Tibial artery (tissue), 4 donors: ENCODE measurements at regions not wholly inside any gene's neighbourhood (a gene's known extent, or its start where the extent isn't known, plus 50 kb on each side); places are given as distances from the start of the nearest gene placed in this dataset.

Source experiments
- DNase-seq, 2 donors: peaks; one replicate each; pipeline ENCODE4 v3.0.0-alpha.2; 2019
- H3K27ac ChIP-seq, 2 donors: fragments of 200-600 bp; sonication (generic) in 1 of 2; 1 replicate in 1 of 2; 2 replicates in 1 of 2; pipeline ENCODE4 v1.5.1; 2018 to 2019; ENCODE audit warnings: mild to moderate bottlenecking in 1 of 2
- H3K27me3 ChIP-seq, 2 donors: fragments of 200-600 bp; sonication (generic) in 1 of 2; one replicate each; pipeline versions ENCODE4 v1.5.1 to v1.6.0; 2016 to 2019
- H3K36me3 ChIP-seq, 3 donors: fragments of 200-600 bp; sonication (generic) in 2 of 3; one replicate each; pipeline ENCODE4 v1.5.1; 2016 to 2019; ENCODE audit warnings: mild to moderate bottlenecking in 2 of 3
- H3K4me1 ChIP-seq, 4 donors: fragments of 200-600 bp; sonication (generic) in 2 of 4; 1 replicate in 3 of 4; 2 replicates in 1 of 4; pipeline ENCODE4 v1.5.1; 2016 to 2019
- H3K4me3 ChIP-seq, 2 donors: fragments of 200-600 bp; sonication (generic) in 1 of 2; 1 replicate in 1 of 2; 2 replicates in 1 of 2; pipeline ENCODE4 v1.5.1; 2018 to 2019; ENCODE audit warnings: mild to moderate bottlenecking in 2 of 2
- H3K9me3 ChIP-seq, 3 donors: fragments of 200-600 bp; sonication (generic) in 1 of 3; one replicate each; pipeline ENCODE4 v1.5.1; 2016 to 2019
- CTCF ChIP-seq, 2 experiments: fragments of 200-600 bp in 1 of 2; fragments of 450-650 bp in 1 of 2; IDR thresholded peaks; one replicate each; pipeline ENCODE4 v1.5.1; 2017 to 2019; ENCODE audit warnings: antibody characterized with exemption in 2 of 2, mild to moderate bottlenecking in 1 of 2, moderate library complexity in 1 of 2
- intact Hi-C: fragments of 100-400 bp; cut with DNase I; formaldehyde crosslinking; loops from one replicate; pipeline ENCODE4 v1.15.0; 2023; ENCODE audit warnings: low total_unique reads

GRCh38 chr5:143664623-143665022, 147.3 kb upstream of the HMHB1 start:
- Histone ChIP-seq H3K9me3 (no peaks in the 10 kb centered on the region), H3K27me3 (no peaks in the 10 kb centered on the region), H3K4me3 (no peak overlapping the region), H3K27ac (no peak overlapping the region), H3K36me3 (no peaks in the 10 kb centered on the region), H3K4me1 (no peaks in the 10 kb centered on the region)
- DNase-seq: no peak
- no peak for TF ChIP-seq CTCF (IDR thresholded peaks at IDR 0.05)
- intact Hi-C loops: no loop called here

GRCh38 chr5:143663872-143664271, 148.1 kb upstream of the HMHB1 start:
- H3K4me1 ChIP-seq: no peaks in the 10 kb centered on the region
- no peak for TF ChIP-seq CTCF (IDR thresholded peaks at IDR 0.05)
- intact Hi-C loops: no loop called here
- no peaks in the 10 kb centered on the region for H3K27me3 ChIP-seq
- no peaks in the 10 kb centered on the region for H3K9me3 ChIP-seq
- H3K36me3 ChIP-seq: no peaks in the 10 kb centered on the region
- H3K27ac ChIP-seq: no peak overlapping the region
- DNase-seq: no peak
- no peak overlapping the region for H3K4me3 ChIP-seq

GRCh38 chr5:143662020-143662419, 149.9 kb upstream of the HMHB1 start:
- Histone ChIP-seq H3K4me1 (no peaks in the 10 kb centered on the region), H3K27me3 (no peaks in the 10 kb centered on the region), H3K27ac (no peak overlapping the region), H3K36me3 (no peaks in the 10 kb centered on the region), H3K9me3 (no peaks in the 10 kb centered on the region), H3K4me3 (no peak overlapping the region)
- intact Hi-C loops: no loop called here
- no peak for DNase-seq
- no peak for TF ChIP-seq CTCF (IDR thresholded peaks at IDR 0.05)

GRCh38 chr5:143660625-143661024, 151.3 kb upstream of the HMHB1 start:
- H3K27ac ChIP-seq: no peak overlapping the region
- no peak for DNase-seq
- H3K27me3 ChIP-seq: no peaks in the 10 kb centered on the region
- no peak overlapping the region for H3K4me3 ChIP-seq
- H3K36me3 ChIP-seq: no peaks in the 10 kb centered on the region
- TF ChIP-seq CTCF (IDR thresholded peaks at IDR 0.05): no peak
- intact Hi-C loops: no loop called here
- H3K9me3 ChIP-seq: no peaks in the 10 kb centered on the region
- H3K4me1 ChIP-seq: no peaks in the 10 kb centered on the region

GRCh38 chr5:143659599-143660238, 152.2 kb upstream of the HMHB1 start:
- no peak for DNase-seq
- Histone ChIP-seq H3K36me3 (no peaks in the 10 kb centered on the region), H3K4me1 (no peaks in the 10 kb centered on the region), H3K27me3 (no peaks in the 10 kb centered on the region), H3K27ac (no peak overlapping the region), H3K4me3 (no peak overlapping the region), H3K9me3 (no peaks in the 10 kb centered on the region)
- intact Hi-C loops: no loop called here
- no peak for TF ChIP-seq CTCF (IDR thresholded peaks at IDR 0.05)

- Histone ChIP-seq H3K4me3 (no peak overlapping the region), H3K4me1 (no peaks in the 10 kb centered on the region), H3K9me3 (no peaks in the 10 kb centered on the region), H3K27ac (no peak overlapping the region), H3K27me3 (no peaks in the 10 kb centered on the region), H3K36me3 (no peaks in the 10 kb centered on the region)
- intact Hi-C loops: no loop called here
- no peak for TF ChIP-seq CTCF (IDR thresholded peaks at IDR 0.05)
- DNase-seq: no peak
These were observed 153.0 kb upstream of the HMHB1 start for GRCh38 chr5:143658956-143659355.
